ENCODE measurements at regions not wholly inside any gene's neighbourhood (a gene's known extent, or its start where the extent isn't known, plus 50 kb on each side); places are given as distances from the start of the nearest gene placed in this dataset.

GRCh38 chr3:159771865-159772611 is 216.6 kb upstream of the IL12A start:
- no TSS peak for BruUV-seq (replicated peaks)
- no peak overlapping the region for H3K27ac ChIP-seq (ENCODE audit: low read depth, low read length)
- H3K9ac ChIP-seq (ENCODE audit: low read length), result no peak overlapping the region
- no peaks in the 10 kb centered on the region for H3K9me2 ChIP-seq (ENCODE audit: insufficient read depth)
- intact Hi-C loops (cut with micrococcal nuclease), result no loop called here
- DNase-seq (ENCODE audit: low read depth, low spot score) (no peak), ATAC-seq (no peak)
- no peak overlapping the region for H3K4me3 ChIP-seq (replicated peaks in 1 of 2; ENCODE audit: low read depth in 1 of 2, low read length in 2 of 2)
- H3K27me3 ChIP-seq (ENCODE audit: insufficient read depth, low read length), result no peaks in the 10 kb centered on the region
- no peaks in the 10 kb centered on the region for H3K9me3 ChIP-seq (ENCODE audit: control insufficient read depth in 1 of 2, insufficient read depth in 1 of 2, low read depth in 1 of 2, low read length in 2 of 2)
- H3K79me2 ChIP-seq (ENCODE audit: insufficient read depth, low read length), result peaks cover 45% of the 10 kb centered on the region
- H2AFZ ChIP-seq (ENCODE audit: low read depth, low read length, poor library complexity, severe bottlenecking), result no peak overlapping the region
- no peaks in the 10 kb centered on the region for H4K20me1 ChIP-seq (ENCODE audit: insufficient read depth)
- no peaks in the 10 kb centered on the region; a peak in 1 of 4 replicates for H3K36me3 ChIP-seq (ENCODE audit: control insufficient read depth in 1 of 2, insufficient read depth in 2 of 2, low read length in 2 of 2)
- H3K4me1 ChIP-seq (ENCODE audit: control insufficient read depth in 1 of 2, insufficient read depth in 2 of 2, low read length in 2 of 2), result peaks cover 15 to 21% of the 10 kb centered on the region in 2 experiments
- RAD21 ChIA-PET (ENCODE audit: low non-redundant PET in 1 of 2, low total read pairs in 2 of 2, uncharacterized antibody in 2 of 2, unreplicated experiment in 2 of 2), result no interaction called here
- H3K4me2 ChIP-seq (ENCODE audit: low read length), result no peak overlapping the region
- CTCF ChIA-PET, result interaction anchor here (1.9 kb wide), 1 partner anchor 10 kb away, joined by 5 read pairs; no protein-coding TSS in a partner anchor
- POLR2A ChIA-PET, result no interaction called here
- TF ChIP-seq ZNF274 (IDR thresholded peaks at IDR 0.05; ENCODE audit: low read depth, low read length) (no peak), EZH2phosphoT487 (IDR thresholded peaks at IDR 0.05; ENCODE audit: borderline replicate concordance) (no peak), EGR1 (IDR thresholded peaks at IDR 0.05; ENCODE audit: low read depth) (no peak), MAX (IDR thresholded peaks at IDR 0.05) (no peak), SP1 (IDR thresholded peaks at IDR 0.05; ENCODE audit: low read depth) (no peak), ELF1 (IDR thresholded peaks at IDR 0.05; ENCODE audit: borderline replicate concordance, low read depth) (no peak), CTCF (IDR thresholded peaks at IDR 0.05 in 2 of 3, conservative IDR thresholded peaks at IDR 0.05 in 1 of 3; ENCODE audit: borderline replicate concordance in 1 of 3, insufficient read depth in 1 of 3, low read depth in 2 of 3, low read length in 2 of 3) (no peak), TCF7L2 (IDR thresholded peaks at IDR 0.05; ENCODE audit: borderline replicate concordance, extremely low read depth, insufficient read depth, insufficient read length) (no peak), FOSL1 (IDR thresholded peaks at IDR 0.05; ENCODE audit: low read depth) (no peak), JUND (IDR thresholded peaks at IDR 0.05) (no peak), POLR2AphosphoS5 (IDR thresholded peaks at IDR 0.05; ENCODE audit: low read depth, low read length) (no peak), RAD21 (IDR thresholded peaks at IDR 0.05; ENCODE audit: low read depth) (no peak), SRF (IDR thresholded peaks at IDR 0.05; ENCODE audit: low read depth) (no peak), YY1 (IDR thresholded peaks at IDR 0.05; ENCODE audit: extremely low read depth, insufficient replicate concordance, low read depth, low read length) (no peak), ZBTB33 (IDR thresholded peaks at IDR 0.05; ENCODE audit: extremely low read depth, insufficient replicate concordance, low read length) (no peak), ZFX (IDR thresholded peaks at IDR 0.05) (no peak), EZH2 (IDR thresholded peaks at IDR 0.05) (no peak), CBX3 (IDR thresholded peaks at IDR 0.05; ENCODE audit: low read depth) (no peak), CEBPB (IDR thresholded peaks at IDR 0.05; ENCODE audit: low read depth) (no peak)

All from HCT116 (cell line).